ENCODE measurements at regions not wholly inside any gene's neighbourhood (a gene's known extent, or its start where the extent isn't known, plus 50 kb on each side); places are given as distances from the start of the nearest gene placed in this dataset.

DNA sequence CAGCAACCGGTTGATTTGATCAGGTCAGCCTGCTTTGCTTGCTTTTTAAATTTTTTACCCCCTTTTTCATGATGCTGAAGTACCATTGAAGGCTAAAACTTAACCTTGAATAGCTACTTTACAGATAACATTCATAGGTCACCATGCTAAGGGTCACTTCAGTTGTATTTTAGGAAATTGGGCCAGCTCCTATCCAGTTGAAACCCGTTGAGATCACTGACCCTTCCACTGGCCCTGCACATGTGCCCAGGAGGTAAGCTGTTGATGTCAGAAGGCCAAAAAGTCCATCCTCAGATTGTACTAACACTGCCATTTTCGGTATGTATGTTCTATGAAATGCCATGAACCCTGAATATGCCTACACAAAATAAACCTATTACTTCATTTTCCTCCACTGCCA, 133.0 kb upstream of the FAT4 start:
- Histone ChIP-seq H3K79me2 (ENCODE audit: control insufficient read depth, insufficient read depth, low read length) (no peaks in the 10 kb centered on the region), H2AFZ (ENCODE audit: low read depth, low read length) (no peak overlapping the region), H3K27me3 (ENCODE audit: control insufficient read depth in 2 of 2, insufficient read depth in 2 of 2, low read length in 2 of 2) (no peaks in the 10 kb centered on the region), H4K20me1 (replicated peaks; ENCODE audit: control insufficient read depth, insufficient read depth, low read length) (no peaks in the 10 kb centered on the region), H3K9me3 (replicated peaks; ENCODE audit: control insufficient read depth, insufficient read depth, low read depth, low read length) (no peaks in the 10 kb centered on the region; the same call in 1 of the 2 replicates), H3K4me3 (no peak overlapping the region), H3K9me1 (ENCODE audit: control insufficient read depth, insufficient read depth, low read length) (no peaks in the 10 kb centered on the region), H3K9ac (ENCODE audit: insufficient read depth in 1 of 2, low read depth in 2 of 2, low read length in 2 of 2) (no peak overlapping the region), H3K36me3 (ENCODE audit: control insufficient read depth, insufficient read depth, low read length) (no peaks in the 10 kb centered on the region), H3K27ac (ENCODE audit: extremely low read depth, low read depth, low read length) (no peak overlapping the region), H3K4me1 (replicated peaks in 1 of 2; ENCODE audit: control insufficient read depth in 2 of 2, insufficient read depth in 2 of 2, low read length in 2 of 2) (no peaks in the 10 kb centered on the region), H3K4me2 (ENCODE audit: insufficient read depth, low read length) (no peak overlapping the region)
- DNase-seq (ENCODE audit: extremely low read depth in 1 of 4, low spot score in 3 of 4) (no peak), FAIRE-seq (no peak), ATAC-seq (no peak)
- WGBS (ENCODE audit: insufficient coverage, low coverage, missing lambda C conversion rate) = 0% methylated on average over 3 of the region's 3 CpGs
- ChIA-PET POLR2A (no interaction called here), CTCF (ENCODE audit: low intra/inter-chr PET ratio) (no interaction called here)
- BruUV-seq (replicated peaks) = no TSS peak
- in situ Hi-C loops (cut with MboI) (no loop called here), intact Hi-C loops (cut with micrococcal nuclease) (no loop called here)
- TF ChIP-seq, protein P1, sequence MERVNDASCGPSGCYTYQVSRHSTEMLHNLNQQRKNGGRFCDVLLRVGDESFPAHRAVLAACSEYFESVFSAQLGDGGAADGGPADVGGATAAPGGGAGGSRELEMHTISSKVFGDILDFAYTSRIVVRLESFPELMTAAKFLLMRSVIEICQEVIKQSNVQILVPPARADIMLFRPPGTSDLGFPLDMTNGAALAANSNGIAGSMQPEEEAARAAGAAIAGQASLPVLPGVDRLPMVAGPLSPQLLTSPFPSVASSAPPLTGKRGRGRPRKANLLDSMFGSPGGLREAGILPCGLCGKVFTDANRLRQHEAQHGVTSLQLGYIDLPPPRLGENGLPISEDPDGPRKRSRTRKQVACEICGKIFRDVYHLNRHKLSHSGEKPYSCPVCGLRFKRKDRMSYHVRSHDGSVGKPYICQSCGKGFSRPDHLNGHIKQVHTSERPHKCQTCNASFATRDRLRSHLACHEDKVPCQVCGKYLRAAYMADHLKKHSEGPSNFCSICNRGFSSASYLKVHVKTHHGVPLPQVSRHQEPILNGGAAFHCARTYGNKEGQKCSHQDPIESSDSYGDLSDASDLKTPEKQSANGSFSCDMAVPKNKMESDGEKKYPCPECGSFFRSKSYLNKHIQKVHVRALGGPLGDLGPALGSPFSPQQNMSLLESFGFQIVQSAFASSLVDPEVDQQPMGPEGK (CRISPR knock-in tag; IDR thresholded peaks at IDR 0.05; ENCODE audit: borderline replicate concordance) = no peak
- no peak for TF ChIP-seq ZNF311 (CRISPR knock-in tag; IDR thresholded peaks at IDR 0.05)
- no peak for TF ChIP-seq TEAD1 (CRISPR knock-in tag; IDR thresholded peaks at IDR 0.05)
- no peak for TF ChIP-seq ZNF184 (CRISPR knock-in tag; IDR thresholded peaks at IDR 0.05)
- no peak for TF ChIP-seq CREM (IDR thresholded peaks at IDR 0.05; ENCODE audit: low read depth)
- TF ChIP-seq, protein P2, sequence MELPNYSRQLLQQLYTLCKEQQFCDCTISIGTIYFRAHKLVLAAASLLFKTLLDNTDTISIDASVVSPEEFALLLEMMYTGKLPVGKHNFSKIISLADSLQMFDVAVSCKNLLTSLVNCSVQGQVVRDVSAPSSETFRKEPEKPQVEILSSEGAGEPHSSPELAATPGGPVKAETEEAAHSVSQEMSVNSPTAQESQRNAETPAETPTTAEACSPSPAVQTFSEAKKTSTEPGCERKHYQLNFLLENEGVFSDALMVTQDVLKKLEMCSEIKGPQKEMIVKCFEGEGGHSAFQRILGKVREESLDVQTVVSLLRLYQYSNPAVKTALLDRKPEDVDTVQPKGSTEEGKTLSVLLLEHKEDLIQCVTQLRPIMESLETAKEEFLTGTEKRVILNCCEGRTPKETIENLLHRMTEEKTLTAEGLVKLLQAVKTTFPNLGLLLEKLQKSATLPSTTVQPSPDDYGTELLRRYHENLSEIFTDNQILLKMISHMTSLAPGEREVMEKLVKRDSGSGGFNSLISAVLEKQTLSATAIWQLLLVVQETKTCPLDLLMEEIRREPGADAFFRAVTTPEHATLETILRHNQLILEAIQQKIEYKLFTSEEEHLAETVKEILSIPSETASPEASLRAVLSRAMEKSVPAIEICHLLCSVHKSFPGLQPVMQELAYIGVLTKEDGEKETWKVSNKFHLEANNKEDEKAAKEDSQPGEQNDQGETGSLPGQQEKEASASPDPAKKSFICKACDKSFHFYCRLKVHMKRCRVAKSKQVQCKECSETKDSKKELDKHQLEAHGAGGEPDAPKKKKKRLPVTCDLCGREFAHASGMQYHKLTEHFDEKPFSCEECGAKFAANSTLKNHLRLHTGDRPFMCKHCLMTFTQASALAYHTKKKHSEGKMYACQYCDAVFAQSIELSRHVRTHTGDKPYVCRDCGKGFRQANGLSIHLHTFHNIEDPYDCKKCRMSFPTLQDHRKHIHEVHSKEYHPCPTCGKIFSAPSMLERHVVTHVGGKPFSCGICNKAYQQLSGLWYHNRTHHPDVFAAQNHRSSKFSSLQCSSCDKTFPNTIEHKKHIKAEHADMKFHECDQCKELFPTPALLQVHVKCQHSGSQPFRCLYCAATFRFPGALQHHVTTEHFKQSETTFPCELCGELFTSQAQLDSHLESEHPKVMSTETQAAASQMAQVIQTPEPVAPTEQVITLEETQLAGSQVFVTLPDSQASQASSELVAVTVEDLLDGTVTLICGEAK (IDR thresholded peaks at IDR 0.05) = no peak
- TF ChIP-seq, protein P2 (CRISPR knock-in tag; IDR thresholded peaks at IDR 0.05) = no peak
- no peak for TF ChIP-seq GTF2A2 (tag; IDR thresholded peaks at IDR 0.05)
- no peak for TF ChIP-seq RAD21 (CRISPR knock-in tag; conservative IDR thresholded peaks at IDR 0.05 in 1 of 2, IDR thresholded peaks at IDR 0.05 in 1 of 2)
- no peak for TF ChIP-seq GATAD2A (IDR thresholded peaks at IDR 0.05)
- TF ChIP-seq, protein P3, sequence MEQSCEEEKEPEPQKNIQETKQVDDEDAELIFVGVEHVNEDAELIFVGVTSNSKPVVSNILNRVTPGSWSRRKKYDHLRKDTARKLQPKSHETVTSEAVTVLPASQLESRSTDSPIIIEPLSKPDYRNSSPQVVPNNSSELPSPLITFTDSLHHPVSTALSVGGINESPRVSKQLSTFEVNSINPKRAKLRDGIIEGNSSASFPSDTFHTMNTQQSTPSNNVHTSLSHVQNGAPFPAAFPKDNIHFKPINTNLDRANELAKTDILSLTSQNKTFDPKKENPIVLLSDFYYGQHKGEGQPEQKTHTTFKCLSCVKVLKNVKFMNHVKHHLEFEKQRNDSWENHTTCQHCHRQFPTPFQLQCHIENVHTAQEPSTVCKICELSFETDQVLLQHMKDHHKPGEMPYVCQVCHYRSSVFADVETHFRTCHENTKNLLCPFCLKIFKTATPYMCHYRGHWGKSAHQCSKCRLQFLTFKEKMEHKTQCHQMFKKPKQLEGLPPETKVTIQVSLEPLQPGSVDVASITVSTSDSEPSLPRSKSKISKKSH (CRISPR knock-in tag; IDR thresholded peaks at IDR 0.05) = no peak
